ENCODE measurements at regions not wholly inside any gene's neighbourhood (a gene's known extent, or its start where the extent isn't known, plus 50 kb on each side); places are given as distances from the start of the nearest gene placed in this dataset.

- TF ChIP-seq BCLAF1 (IDR thresholded peaks at IDR 0.05; ENCODE audit: borderline replicate concordance in 1 of 2, control insufficient read depth in 1 of 2, low read depth in 2 of 2, low read length in 1 of 2): no peak
- TF ChIP-seq ARID1B (IDR thresholded peaks at IDR 0.05): peak; percentile 34
- no peak for TF ChIP-seq CREB1 (IDR thresholded peaks at IDR 0.05)
- no peak for TF ChIP-seq CREB1 (CRISPR knock-in tag; IDR thresholded peaks at IDR 0.05)
- TF ChIP-seq NR4A1 (CRISPR knock-in tag; IDR thresholded peaks at IDR 0.05): no peak
- peak; percentile 60; the same call in 1 of the 2 replicates for TF ChIP-seq NR4A1 (tag; IDR thresholded peaks at IDR 0.05)
- TF ChIP-seq ZNF584 (CRISPR knock-in tag; IDR thresholded peaks at IDR 0.05; ENCODE audit: low read depth): no peak
- TF ChIP-seq IFI16 (CRISPR knock-in tag; IDR thresholded peaks at IDR 0.05): no peak
- no peak for TF ChIP-seq FOXP1 (CRISPR knock-in tag; IDR thresholded peaks at IDR 0.05)
- TF ChIP-seq FOSL1 (tag; conservative IDR thresholded peaks at IDR 0.05): peak; percentile 24; the same call in 1 of the 2 replicates
- TF ChIP-seq EZH2 (IDR thresholded peaks at IDR 0.05; ENCODE audit: borderline replicate concordance, low read depth, low read length): no peak
- peak; percentile 33; the same call in 1 of the 2 replicates for TF ChIP-seq ZBTB40 (IDR thresholded peaks at IDR 0.05)
- TF ChIP-seq ZBTB40 (CRISPR knock-in tag; IDR thresholded peaks at IDR 0.05): no peak
- TF ChIP-seq ZBTB43 (CRISPR knock-in tag; IDR thresholded peaks at IDR 0.05): no peak
Observed at GRCh38 chr3:5437783-5438323, 250.3 kb downstream of the EDEM1 start (continued).
